Coronary artery (tissue), 2 donors: ENCODE measurements at regions not wholly inside any gene's neighbourhood (a gene's known extent, or its start where the extent isn't known, plus 50 kb on each side); places are given as distances from the start of the nearest gene placed in this dataset.

Experiments used
- DNase-seq: peaks from one replicate; pipeline ENCODE4 v3.0.0-alpha.2; 2017; ENCODE audit warnings: low spot score
- H3K27ac ChIP-seq, 2 donors: fragments of 200-600 bp; sonication (generic); one replicate each; pipeline ENCODE4 v1.5.1; 2016 to 2019
- H3K4me3 ChIP-seq: fragments of 200-600 bp; sonication (generic); 2 replicates; pipeline ENCODE4 v1.5.1; 2016; ENCODE audit warnings: mild to moderate bottlenecking, moderate library complexity
- CTCF ChIP-seq: fragments of 200-600 bp; sonication (generic); IDR thresholded peaks from one replicate; pipeline ENCODE4 v1.5.1; 2019; ENCODE audit warnings: antibody characterized with exemption

GRCh38 chr5:18829539-18829938 is 1158.5 kb downstream of the CDH18 start:
- Histone ChIP-seq H3K4me3 (no peak overlapping the region), H3K27ac (no peak overlapping the region)
- no peak for DNase-seq
- no peak for TF ChIP-seq CTCF

- Histone ChIP-seq H3K4me3 (no peak overlapping the region), H3K27ac (no peak overlapping the region)
- DNase-seq, result no peak
- TF ChIP-seq CTCF, result no peak
Measured at GRCh38 chr5:18850216-18850615, 1137.8 kb downstream of the CDH18 start.

GRCh38 chr5:18872978-18873377 is 1115.0 kb downstream of the CDH18 start:
- DNase-seq, result no peak

GRCh38 chr5:18876565-18876964 is 1111.4 kb downstream of the CDH18 start:
- no peak for TF ChIP-seq CTCF

More at GRCh38 chr5:18872978-18873377, 1115.0 kb downstream of the CDH18 start:
- Histone ChIP-seq H3K27ac (no peak overlapping the region), H3K4me3 (no peak overlapping the region)
- no peak for TF ChIP-seq CTCF

GRCh38 chr5:18881615-18882014 is 1106.4 kb downstream of the CDH18 start:
- Histone ChIP-seq H3K4me3 (no peak overlapping the region), H3K27ac (no peak overlapping the region)
- DNase-seq, result no peak
- no peak for TF ChIP-seq CTCF

More at GRCh38 chr5:18876565-18876964, 1111.4 kb downstream of the CDH18 start:
- DNase-seq, result no peak
- no peak overlapping the region for H3K27ac ChIP-seq
- no peak overlapping the region for H3K4me3 ChIP-seq

GRCh38 chr5:18882154-18882553 is 1105.8 kb downstream of the CDH18 start:
- TF ChIP-seq CTCF, result no peak
- no peak for DNase-seq
- Histone ChIP-seq H3K27ac (no peak overlapping the region), H3K4me3 (no peak overlapping the region)

GRCh38 chr5:18888821-18889220 is 1099.2 kb downstream of the CDH18 start:
- no peak overlapping the region for H3K4me3 ChIP-seq
- H3K27ac ChIP-seq, result no peak overlapping the region
- no peak for DNase-seq
- TF ChIP-seq CTCF, result no peak
